Subcutaneous abdominal adipose tissue (tissue), 5 donors: ENCODE measurements at regions not wholly inside any gene's neighbourhood (a gene's known extent, or its start where the extent isn't known, plus 50 kb on each side); places are given as distances from the start of the nearest gene placed in this dataset.

Source experiments
- H3K27ac ChIP-seq: one replicate; pipeline ENCODE4 v1.7.0; 2013; ENCODE audit warnings: low read depth, mild to moderate bottlenecking, inconsistent platforms, low read length, moderate library complexity
- H3K27me3 ChIP-seq, 5 donors: one replicate each; pipeline ENCODE4 v1.7.0; 2013; ENCODE audit warnings: low read length in 5 of 5, inconsistent platforms in 1 of 5; ENCODE audit not compliant: control insufficient read depth in 5 of 5, insufficient read depth in 4 of 5
- H3K36me3 ChIP-seq, 5 donors: one replicate each; pipeline ENCODE4 v1.7.0; 2013; ENCODE audit warnings: low read length in 5 of 5; ENCODE audit not compliant: control insufficient read depth in 5 of 5, insufficient read depth in 5 of 5
- H3K4me1 ChIP-seq, 5 donors: one replicate each; pipeline ENCODE4 v1.7.0; 2013; ENCODE audit warnings: low read length in 5 of 5, mild to moderate bottlenecking in 3 of 5, moderate library complexity in 1 of 5; ENCODE audit not compliant: control insufficient read depth in 5 of 5, insufficient read depth in 5 of 5
- H3K4me3 ChIP-seq, 5 donors: one replicate each; pipeline ENCODE4 v1.7.0; 2013; ENCODE audit warnings: low read length in 5 of 5, low read depth in 1 of 5
- H3K9ac ChIP-seq, 5 donors: one replicate each; pipeline ENCODE4 v1.7.0; 2013; ENCODE audit warnings: low read length in 5 of 5, mild to moderate bottlenecking in 4 of 5, moderate library complexity in 3 of 5
- H3K9me3 ChIP-seq, 5 donors: one replicate each; pipeline ENCODE4 v1.7.0; 2013; ENCODE audit warnings: low read length in 5 of 5; ENCODE audit not compliant: control insufficient read depth in 5 of 5
- donor health status: healthy.
- donor health status: healthy.
- donor health status: healthy.
- donor health status: healthy.
- donor health status: healthy.

- Histone ChIP-seq H3K27ac (no peak overlapping the region), H3K4me1 (no peaks in the 10 kb centered on the region), H3K9ac (no peak overlapping the region), H3K9me3 (peaks cover 0 to 7% (median 0%) of the 10 kb centered on the region in 5 donors), H3K36me3 (no peaks in the 10 kb centered on the region), H3K27me3 (no peaks in the 10 kb centered on the region), H3K4me3 (no peak overlapping the region)
Observed at GRCh38 chr21:20611008-20611407, 387.2 kb upstream of the NCAM2 start.

GRCh38 chr21:20613654-20614053 is 384.6 kb upstream of the NCAM2 start:
- Histone ChIP-seq H3K9ac (no peak overlapping the region), H3K36me3 (no peaks in the 10 kb centered on the region), H3K4me3 (no peak overlapping the region), H3K9me3 (no peaks in the 10 kb centered on the region), H3K27me3 (no peaks in the 10 kb centered on the region), H3K4me1 (no peaks in the 10 kb centered on the region), H3K27ac (no peak overlapping the region)

- Histone ChIP-seq H3K4me3 (no peak overlapping the region), H3K4me1 (no peaks in the 10 kb centered on the region), H3K27me3 (no peaks in the 10 kb centered on the region), H3K36me3 (no peaks in the 10 kb centered on the region), H3K9me3 (no peaks in the 10 kb centered on the region), H3K27ac (no peak overlapping the region), H3K9ac (no peak overlapping the region)
Observed at GRCh38 chr21:20617130-20617529, 381.1 kb upstream of the NCAM2 start.

- Histone ChIP-seq H3K4me3 (no peak overlapping the region), H3K36me3 (no peaks in the 10 kb centered on the region), H3K27me3 (no peaks in the 10 kb centered on the region), H3K4me1 (no peaks in the 10 kb centered on the region), H3K9ac (no peak overlapping the region), H3K27ac (no peak overlapping the region), H3K9me3 (peaks cover 0 to 3% (median 0%) of the 10 kb centered on the region in 5 donors)
Observed at GRCh38 chr21:20618878-20619277, 379.3 kb upstream of the NCAM2 start.

GRCh38 chr21:20627594-20627993 is 370.6 kb upstream of the NCAM2 start:
- H3K4me3 ChIP-seq = no peak overlapping the region
- H3K27ac ChIP-seq = no peak overlapping the region
- no peaks in the 10 kb centered on the region for H3K27me3 ChIP-seq
- H3K9me3 ChIP-seq = peaks cover 0 to 3% (median 0%) of the 10 kb centered on the region in 5 donors
- no peaks in the 10 kb centered on the region for H3K36me3 ChIP-seq
- H3K4me1 ChIP-seq = no peaks in the 10 kb centered on the region
- no peak overlapping the region for H3K9ac ChIP-seq

GRCh38 chr21:20631633-20632032 is 366.6 kb upstream of the NCAM2 start:
- no peaks in the 10 kb centered on the region for H3K9me3 ChIP-seq
- H3K27ac ChIP-seq = no peak overlapping the region
- H3K36me3 ChIP-seq = no peaks in the 10 kb centered on the region
- no peak overlapping the region for H3K4me3 ChIP-seq
- no peaks in the 10 kb centered on the region for H3K27me3 ChIP-seq
- H3K4me1 ChIP-seq = no peaks in the 10 kb centered on the region
- no peak overlapping the region for H3K9ac ChIP-seq

GRCh38 chr21:20639026-20639425 is 359.2 kb upstream of the NCAM2 start:
- H3K27me3 ChIP-seq = no peaks in the 10 kb centered on the region
- H3K4me3 ChIP-seq = no peak overlapping the region
- H3K27ac ChIP-seq = no peak overlapping the region
- H3K9me3 ChIP-seq = no peaks in the 10 kb centered on the region
- no peaks in the 10 kb centered on the region for H3K36me3 ChIP-seq
- no peaks in the 10 kb centered on the region for H3K4me1 ChIP-seq
- H3K9ac ChIP-seq = no peak overlapping the region

GRCh38 chr21:20641241-20641640 is 357.0 kb upstream of the NCAM2 start:
- no peak overlapping the region for H3K9ac ChIP-seq
- peaks cover 0 to 10% (median 3%) of the 10 kb centered on the region in 5 donors for H3K9me3 ChIP-seq
- H3K4me3 ChIP-seq = no peak overlapping the region
- H3K36me3 ChIP-seq = no peaks in the 10 kb centered on the region
- H3K27me3 ChIP-seq = no peaks in the 10 kb centered on the region
- H3K4me1 ChIP-seq = no peaks in the 10 kb centered on the region
- H3K27ac ChIP-seq = no peak overlapping the region

GRCh38 chr21:20642681-20643080 is 355.5 kb upstream of the NCAM2 start:
- Histone ChIP-seq H3K27me3 (no peaks in the 10 kb centered on the region), H3K9ac (no peak overlapping the region), H3K36me3 (no peaks in the 10 kb centered on the region), H3K4me3 (no peak overlapping the region), H3K9me3 (peaks cover 0 to 15% (median 3%) of the 10 kb centered on the region in 5 donors), H3K27ac (no peak overlapping the region), H3K4me1 (no peaks in the 10 kb centered on the region)

- Histone ChIP-seq H3K9ac (no peak overlapping the region), H3K9me3 (peaks cover 0 to 15% (median 3%) of the 10 kb centered on the region in 5 donors), H3K4me3 (no peak overlapping the region), H3K4me1 (no peaks in the 10 kb centered on the region), H3K27ac (no peak overlapping the region), H3K27me3 (no peaks in the 10 kb centered on the region), H3K36me3 (no peaks in the 10 kb centered on the region)
Observed at GRCh38 chr21:20644552-20644951, 353.7 kb upstream of the NCAM2 start.

- H3K4me1 ChIP-seq = no peaks in the 10 kb centered on the region
- no peaks in the 10 kb centered on the region for H3K27me3 ChIP-seq
- no peaks in the 10 kb centered on the region for H3K36me3 ChIP-seq
- peaks cover 0 to 15% (median 3%) of the 10 kb centered on the region in 5 donors for H3K9me3 ChIP-seq
- H3K27ac ChIP-seq = no peak overlapping the region
- H3K9ac ChIP-seq = no peak overlapping the region
- H3K4me3 ChIP-seq = no peak overlapping the region
Observed at GRCh38 chr21:20645344-20645743, 352.9 kb upstream of the NCAM2 start.
